Stomach smooth muscle (tissue), 2 donors: ENCODE measurements at regions not wholly inside any gene's neighbourhood (a gene's known extent, or its start where the extent isn't known, plus 50 kb on each side); places are given as distances from the start of the nearest gene placed in this dataset.

ENCODE experiments used
- H3K27ac ChIP-seq: one replicate; pipeline ENCODE4 v1.7.0; 2013; ENCODE audit warnings: mild to moderate bottlenecking, low read length, inconsistent platforms
- H3K27me3 ChIP-seq, 2 donors: one replicate each; pipeline ENCODE4 v1.7.0; 2013; ENCODE audit warnings: low read length in 2 of 2; ENCODE audit not compliant: insufficient read depth in 2 of 2, control insufficient read depth in 1 of 2
- H3K36me3 ChIP-seq, 2 donors: one replicate each; pipeline ENCODE4 v1.7.0; 2013; ENCODE audit warnings: low read length in 2 of 2; ENCODE audit not compliant: control insufficient read depth in 2 of 2, insufficient read depth in 2 of 2
- H3K4me1 ChIP-seq: one replicate; pipeline ENCODE4 v1.7.0; 2013; ENCODE audit warnings: low read length; ENCODE audit not compliant: control insufficient read depth, insufficient read depth
- H3K4me3 ChIP-seq, 2 donors: one replicate each; pipeline ENCODE4 v1.7.0; 2013; ENCODE audit warnings: low read length in 2 of 2
- H3K9ac ChIP-seq, 2 donors: one replicate each; pipeline ENCODE4 v1.7.0; 2013; ENCODE audit warnings: low read length in 2 of 2, mild to moderate bottlenecking in 1 of 2
- H3K9me3 ChIP-seq, 2 donors: one replicate each; pipeline ENCODE4 v1.7.0; 2013; ENCODE audit warnings: low read length in 2 of 2; ENCODE audit not compliant: control insufficient read depth in 2 of 2
- donor health status: healthy.
- donor health status: Pancreatic carcinoma.

- Histone ChIP-seq H3K36me3 (no peaks in the 10 kb centered on the region), H3K4me3 (no peak overlapping the region), H3K9ac (no peak overlapping the region), H3K4me1 (no peaks in the 10 kb centered on the region), H3K9me3 (no peaks in the 10 kb centered on the region), H3K27ac (no peak overlapping the region), H3K27me3 (no peaks in the 10 kb centered on the region)
Measured at GRCh38 chr6:25170640-25171039, 108.5 kb upstream of the CARMIL1 start.

- no peaks in the 10 kb centered on the region for H3K27me3 ChIP-seq
- H3K4me1 ChIP-seq: no peaks in the 10 kb centered on the region
- no peak overlapping the region for H3K27ac ChIP-seq
Measured at GRCh38 chr6:25171301-25171700, 107.9 kb upstream of the CARMIL1 start.

DNA sequence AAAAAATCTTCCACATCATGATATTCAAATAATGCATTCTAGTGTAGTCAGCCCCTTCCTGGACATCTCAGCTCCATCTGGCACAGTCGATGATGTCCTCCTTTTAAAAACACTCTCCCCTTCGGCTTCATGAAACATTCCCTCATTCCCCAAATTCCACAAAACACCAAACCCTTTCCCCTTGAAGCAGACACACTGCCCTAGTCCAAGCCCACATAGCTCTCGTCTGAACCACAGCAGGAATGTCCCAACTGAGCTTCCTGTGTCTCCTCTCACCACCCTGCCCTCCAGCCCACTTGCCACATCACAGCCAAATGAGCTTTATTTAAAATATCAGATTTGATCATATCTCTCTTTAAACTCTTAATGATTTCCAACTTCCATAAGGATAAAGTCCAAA lies 106.4 kb upstream of the CARMIL1 start:
- Histone ChIP-seq H3K4me1 (no peaks in the 10 kb centered on the region), H3K27ac (no peak overlapping the region), H3K27me3 (no peaks in the 10 kb centered on the region)

More at GRCh38 chr6:25171301-25171700, 107.9 kb upstream of the CARMIL1 start:
- H3K36me3 ChIP-seq: no peaks in the 10 kb centered on the region
- H3K9ac ChIP-seq: no peak overlapping the region
- no peak overlapping the region for H3K4me3 ChIP-seq
- no peaks in the 10 kb centered on the region for H3K9me3 ChIP-seq

GRCh38 chr6:25173246-25173645 lies 105.9 kb upstream of the CARMIL1 start:
- Histone ChIP-seq H3K4me1 (peaks cover under 1% of the 10 kb centered on the region), H3K9me3 (no peaks in the 10 kb centered on the region), H3K27ac (no peak overlapping the region), H3K9ac (no peak overlapping the region), H3K4me3 (no peak overlapping the region), H3K36me3 (no peaks in the 10 kb centered on the region), H3K27me3 (no peaks in the 10 kb centered on the region)

More for the DNA sequence above, 106.4 kb upstream of the CARMIL1 start:
- Histone ChIP-seq H3K4me3 (no peak overlapping the region), H3K36me3 (no peaks in the 10 kb centered on the region), H3K9me3 (no peaks in the 10 kb centered on the region), H3K9ac (no peak overlapping the region)

- H3K27me3 ChIP-seq: no peaks in the 10 kb centered on the region
- peaks cover 8% of the 10 kb centered on the region for H3K4me1 ChIP-seq
- H3K27ac ChIP-seq: no peak overlapping the region
- no peaks in the 10 kb centered on the region for H3K9me3 ChIP-seq
- no peak overlapping the region for H3K4me3 ChIP-seq
- no peak overlapping the region for H3K9ac ChIP-seq
- no peaks in the 10 kb centered on the region for H3K36me3 ChIP-seq
Measured at GRCh38 chr6:25173951-25174474, 105.2 kb upstream of the CARMIL1 start.

DNA sequence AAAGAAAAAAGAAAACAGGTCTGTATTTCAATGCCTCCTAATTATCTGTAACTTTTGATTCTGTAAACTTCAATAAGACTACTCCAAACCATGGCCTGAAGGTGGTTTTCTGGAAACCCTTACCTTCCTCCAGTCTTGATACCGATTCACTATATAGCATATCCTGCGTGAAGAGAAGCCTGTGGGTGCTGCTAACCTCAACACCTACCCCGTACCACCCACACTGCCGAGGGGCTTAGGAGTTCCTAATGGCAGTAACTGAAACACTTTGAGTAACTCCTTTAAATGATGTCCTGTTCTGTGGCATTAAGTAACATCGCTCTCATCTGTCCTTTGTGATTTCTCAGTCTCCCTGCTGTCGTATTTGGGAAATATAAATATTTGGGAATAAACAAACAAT lies 104.5 kb upstream of the CARMIL1 start:
- peaks cover 9% of the 10 kb centered on the region for H3K4me1 ChIP-seq
- H3K4me3 ChIP-seq: no peak overlapping the region
- H3K9me3 ChIP-seq: no peaks in the 10 kb centered on the region
- no peaks in the 10 kb centered on the region for H3K36me3 ChIP-seq
- H3K9ac ChIP-seq: no peak overlapping the region
- H3K27ac ChIP-seq: no peak overlapping the region
- H3K27me3 ChIP-seq: no peaks in the 10 kb centered on the region

GRCh38 chr6:25175196-25175595 lies 104.0 kb upstream of the CARMIL1 start:
- H3K36me3 ChIP-seq: no peaks in the 10 kb centered on the region
- no peak overlapping the region for H3K4me3 ChIP-seq
- no peak overlapping the region for H3K9ac ChIP-seq
- no peak overlapping the region for H3K27ac ChIP-seq
- peaks cover 9% of the 10 kb centered on the region for H3K4me1 ChIP-seq
- no peaks in the 10 kb centered on the region for H3K9me3 ChIP-seq
- H3K27me3 ChIP-seq: no peaks in the 10 kb centered on the region

DNA sequence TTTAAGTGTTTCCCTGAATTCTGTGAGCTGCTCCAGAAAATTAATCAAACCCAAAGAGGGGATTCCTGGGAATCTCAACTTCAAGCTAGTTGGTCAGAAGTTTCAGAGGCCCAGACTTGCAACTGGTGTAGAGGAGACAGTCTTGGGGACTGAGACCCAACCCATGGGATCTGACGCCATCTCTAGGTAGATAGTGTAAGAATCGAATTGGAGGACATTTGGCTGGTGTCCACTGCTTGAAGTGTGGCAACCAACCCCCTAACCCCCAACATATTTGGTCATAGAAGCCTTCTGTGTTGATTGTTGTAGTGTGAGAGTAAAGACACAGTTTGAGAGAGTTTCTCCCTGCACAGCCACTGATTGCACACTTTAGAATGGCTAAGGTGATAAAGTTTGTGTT lies 103.5 kb upstream of the CARMIL1 start:
- Histone ChIP-seq H3K4me1 (peaks cover 9% of the 10 kb centered on the region), H3K27ac (no peak overlapping the region)

DNA sequence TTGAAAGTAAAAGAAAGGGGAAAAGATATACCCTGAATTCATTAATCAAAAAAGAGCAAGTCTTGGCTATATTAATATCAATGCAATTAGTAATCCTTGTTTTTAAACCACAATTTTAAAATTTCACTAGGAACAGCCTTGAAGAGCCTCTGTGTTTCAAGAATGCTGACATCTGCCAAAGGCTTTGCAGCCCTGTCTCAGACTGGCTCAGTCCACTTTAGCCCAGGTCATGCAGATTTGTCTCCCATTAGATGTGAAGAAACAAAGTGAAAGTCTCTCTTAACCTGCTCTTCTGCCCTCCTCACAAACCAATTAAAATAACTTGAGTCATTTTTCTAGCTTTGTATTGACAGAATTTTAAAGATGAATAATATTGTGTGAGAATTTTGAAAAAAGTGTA lies 102.7 kb upstream of the CARMIL1 start:
- no peak overlapping the region for H3K9ac ChIP-seq
- H3K4me3 ChIP-seq: no peak overlapping the region
- peaks cover 9% of the 10 kb centered on the region for H3K4me1 ChIP-seq
- no peak overlapping the region for H3K27ac ChIP-seq
- H3K27me3 ChIP-seq: no peaks in the 10 kb centered on the region
- no peaks in the 10 kb centered on the region for H3K9me3 ChIP-seq
- H3K36me3 ChIP-seq: no peaks in the 10 kb centered on the region

More for the DNA sequence above, 103.5 kb upstream of the CARMIL1 start:
- no peak overlapping the region for H3K9ac ChIP-seq
- H3K4me3 ChIP-seq: no peak overlapping the region
- H3K9me3 ChIP-seq: no peaks in the 10 kb centered on the region
- H3K36me3 ChIP-seq: no peaks in the 10 kb centered on the region
- H3K27me3 ChIP-seq: no peaks in the 10 kb centered on the region

DNA sequence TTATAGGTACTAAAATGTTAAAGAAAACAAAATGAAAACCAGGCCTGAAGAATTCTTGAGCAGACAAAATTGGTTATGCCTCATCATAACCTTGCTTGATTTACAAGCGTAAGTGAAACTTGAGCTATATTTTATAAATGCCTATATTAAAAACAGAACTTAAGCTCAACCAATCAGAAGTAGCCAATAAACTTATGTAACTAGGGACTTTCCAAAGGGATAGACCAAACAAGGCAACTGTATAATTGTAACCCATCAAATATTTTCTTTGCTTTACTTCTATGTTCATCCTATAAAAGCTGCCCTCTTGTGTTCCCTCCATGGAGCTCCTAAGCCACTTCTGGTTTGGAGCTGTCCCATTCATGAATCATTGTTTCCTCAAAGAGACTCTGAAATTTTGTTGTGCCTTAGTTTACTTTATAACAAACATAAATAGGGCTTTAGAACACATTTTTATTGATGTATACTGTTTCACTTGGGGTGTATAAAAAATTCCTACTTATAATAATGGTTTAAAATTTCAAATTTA lies 101.6 kb upstream of the CARMIL1 start:
- H3K4me1 ChIP-seq: peaks cover 9% of the 10 kb centered on the region
- H3K36me3 ChIP-seq: no peaks in the 10 kb centered on the region
- no peak overlapping the region for H3K9ac ChIP-seq
- no peak overlapping the region for H3K27ac ChIP-seq
- H3K27me3 ChIP-seq: no peaks in the 10 kb centered on the region
- H3K4me3 ChIP-seq: no peak overlapping the region
- H3K9me3 ChIP-seq: no peaks in the 10 kb centered on the region

- no peak overlapping the region for H3K9ac ChIP-seq
- H3K27me3 ChIP-seq: no peaks in the 10 kb centered on the region
- no peaks in the 10 kb centered on the region for H3K36me3 ChIP-seq
- no peaks in the 10 kb centered on the region for H3K9me3 ChIP-seq
- peak overlapping the region; percentile 53 for H3K27ac ChIP-seq
- H3K4me3 ChIP-seq: no peak overlapping the region
- peaks cover 9% of the 10 kb centered on the region for H3K4me1 ChIP-seq
Measured at GRCh38 chr6:25178336-25179035, 100.7 kb upstream of the CARMIL1 start.
